H9 (cell line): ENCODE measurements at regions not wholly inside any gene's neighbourhood (a gene's known extent, or its start where the extent isn't known, plus 50 kb on each side); places are given as distances from the start of the nearest gene placed in this dataset.

Experiments used
- DNase-seq: peaks from one replicate; pipeline ENCODE4 v3.0.0-alpha.2; 2017
- H2AFZ ChIP-seq: one replicate; pipeline ENCODE4 v1.6.1; 2013; ENCODE audit warnings: mild to moderate bottlenecking, low read length, control low read depth, moderate library complexity
- H2AK5ac ChIP-seq: 2 replicates; pipeline ENCODE4 v1.6.1; 2013; ENCODE audit warnings: low read length, control low read depth, mixed read lengths; ENCODE audit not compliant: insufficient read length
- H2BK120ac ChIP-seq: one replicate; pipeline ENCODE4 v1.6.1; 2013; ENCODE audit warnings: low read depth, mild to moderate bottlenecking, low read length, control low read depth, inconsistent platforms; ENCODE audit not compliant: poor library complexity, severe bottlenecking
- H2BK12ac ChIP-seq: 2 replicates; pipeline ENCODE4 v1.6.1; 2013; ENCODE audit warnings: low read length, control low read depth, mixed read lengths, low read depth; ENCODE audit not compliant: insufficient read length
- H2BK15ac ChIP-seq: 2 replicates; pipeline ENCODE4 v1.6.1; 2013; ENCODE audit warnings: low read depth, low read length, control low read depth
- H2BK20ac ChIP-seq: one replicate; pipeline ENCODE4 v1.6.1; 2013; ENCODE audit warnings: low read depth, mild to moderate bottlenecking, low read length, control low read depth, inconsistent platforms; ENCODE audit not compliant: poor library complexity, severe bottlenecking
- H2BK5ac ChIP-seq: 2 replicates; pipeline ENCODE4 v1.6.1; 2013; ENCODE audit warnings: low read length, control low read depth, mixed read lengths; ENCODE audit not compliant: insufficient read length
- H3K14ac ChIP-seq: 2 replicates; pipeline ENCODE4 v1.6.1; 2013; ENCODE audit warnings: low read length, control low read depth; ENCODE audit not compliant: insufficient read depth
- H3K18ac ChIP-seq: 2 replicates; pipeline ENCODE4 v1.6.1; 2013; ENCODE audit warnings: low read depth, mild to moderate bottlenecking, mixed read lengths, low read length, control low read depth; ENCODE audit not compliant: insufficient read length
- H3K23ac ChIP-seq: 2 replicates; pipeline ENCODE4 v1.6.1; 2013; ENCODE audit warnings: low read length, control low read depth, mixed read lengths, low read depth; ENCODE audit not compliant: insufficient read length
- H3K23me2 ChIP-seq: 2 replicates; pipeline ENCODE4 v1.6.1; 2013; ENCODE audit warnings: low read depth, mild to moderate bottlenecking, mixed read lengths, low read length, control low read depth; ENCODE audit not compliant: insufficient read length, poor library complexity, severe bottlenecking
- H3K27ac ChIP-seq: 2 replicates; pipeline ENCODE4 v1.5.1; 2013; ENCODE audit warnings: low read length, control low read depth, mixed read lengths, low read depth; ENCODE audit not compliant: insufficient read length
- H3K27me3 ChIP-seq: 2 replicates; pipeline ENCODE4 v1.6.1; 2013; ENCODE audit warnings: low read length, control low read depth, inconsistent platforms; ENCODE audit not compliant: insufficient read depth
- H3K4ac ChIP-seq: 2 replicates; pipeline ENCODE4 v1.6.1; 2013; ENCODE audit warnings: low read depth, mild to moderate bottlenecking, control low read depth, inconsistent platforms, low read length, moderate library complexity
- H3K4me1 ChIP-seq: 2 replicates; pipeline ENCODE4 v1.6.1; 2013; ENCODE audit warnings: low read length, control low read depth, inconsistent platforms; ENCODE audit not compliant: insufficient read depth
- H3K4me2 ChIP-seq: 2 replicates; pipeline ENCODE4 v1.6.1; 2013; ENCODE audit warnings: low read length, control low read depth, mixed read lengths; ENCODE audit not compliant: insufficient read length, insufficient read depth
- H3K56ac ChIP-seq: 2 replicates; pipeline ENCODE4 v1.6.1; 2013; ENCODE audit warnings: low read depth, mild to moderate bottlenecking, mixed read lengths, low read length, control low read depth; ENCODE audit not compliant: insufficient read length
- H3K79me1 ChIP-seq: 2 replicates; pipeline ENCODE4 v1.6.1; 2013; ENCODE audit warnings: low read depth, mild to moderate bottlenecking, moderate library complexity, low read length, control low read depth, inconsistent platforms; ENCODE audit not compliant: insufficient read depth, poor library complexity, severe bottlenecking
- H3K79me2 ChIP-seq: 2 replicates; pipeline ENCODE4 v1.6.1; 2013; ENCODE audit warnings: low read length, control low read depth, inconsistent platforms; ENCODE audit not compliant: insufficient read depth
- H3K9ac ChIP-seq: 2 replicates; pipeline ENCODE4 v1.6.1; 2013; ENCODE audit warnings: low read length, control low read depth, mixed read lengths; ENCODE audit not compliant: insufficient read length; ENCODE audit errors: extremely low read depth
- H3K9me3 ChIP-seq: one replicate; pipeline ENCODE4 v1.6.1; 2013; ENCODE audit warnings: low read depth, low read length, inconsistent platforms; ENCODE audit not compliant: control insufficient read depth
- H3T11ph ChIP-seq: one replicate; pipeline ENCODE4 v1.6.1; 2013; ENCODE audit warnings: mild to moderate bottlenecking, low read length, control low read depth, inconsistent platforms
- H4K20me1 ChIP-seq: one replicate; pipeline ENCODE4 v1.6.1; 2013; ENCODE audit not compliant: control insufficient read depth, insufficient read length, insufficient read depth
- H4K5ac ChIP-seq: 2 replicates; pipeline ENCODE4 v1.6.1; 2013; ENCODE audit warnings: low read depth, mild to moderate bottlenecking, mixed read lengths, low read length, control low read depth; ENCODE audit not compliant: insufficient read length
- H4K8ac ChIP-seq: replicated peaks from 2 replicates; pipeline ENCODE4 v1.6.1; 2013; ENCODE audit warnings: low read length, control low read depth, mixed read lengths, low read depth; ENCODE audit not compliant: insufficient read length
- H4K91ac ChIP-seq: 2 replicates; pipeline ENCODE4 v1.6.1; 2013; ENCODE audit warnings: low read depth, mild to moderate bottlenecking, moderate library complexity, mixed read lengths, low read length, control low read depth; ENCODE audit not compliant: insufficient read length
- H3K27ac Mint-ChIP-seq, 3 experiments: 2 replicates in 2 of 3; 3 replicates in 1 of 3; pipeline ENCODE4 v1.8.0; 2020 to 2021; ENCODE audit warnings: mixed read lengths in 3 of 3, mild to moderate bottlenecking in 1 of 3, moderate library complexity in 1 of 3
- H3K27me3 Mint-ChIP-seq: 2 replicates; pipeline ENCODE4 v1.8.0; 2021; ENCODE audit warnings: low read depth, mild to moderate bottlenecking, moderate library complexity, mixed read lengths
- H3K36me3 Mint-ChIP-seq, 3 experiments: 2 replicates in 2 of 3; 3 replicates in 1 of 3; pipeline ENCODE4 v1.8.0; 2020 to 2021; ENCODE audit warnings: low read depth in 3 of 3, mixed read lengths in 3 of 3; ENCODE audit not compliant: insufficient read depth in 1 of 3
- H3K4me1 Mint-ChIP-seq, 2 experiments: 2 replicates each; pipeline ENCODE4 v1.8.0; 2020; ENCODE audit warnings: mixed read lengths in 2 of 2
- H3K4me3 Mint-ChIP-seq, 2 experiments: 2 replicates in 1 of 2; 3 replicates in 1 of 2; pipeline ENCODE4 v1.8.0; 2020 to 2021; ENCODE audit warnings: mild to moderate bottlenecking in 2 of 2, mixed read lengths in 2 of 2, moderate library complexity in 1 of 2
- H3K9me3 Mint-ChIP-seq, 2 experiments: 2 replicates in 1 of 2; 3 replicates in 1 of 2; pipeline ENCODE4 v1.8.0; 2020; ENCODE audit warnings: mild to moderate bottlenecking in 2 of 2, mixed read lengths in 2 of 2, moderate library complexity in 1 of 2
- CTCF ChIP-seq: fragments of 200-600 bp; sonication (generic); conservative IDR thresholded peaks from 3 replicates; pipeline ENCODE4 v1.8.0; 2021; ENCODE audit warnings: antibody characterized with exemption, mild to moderate bottlenecking
- whole genome bisulfite sequencing: extraction: QIAGEN DNeasy Blood & Tissue Kit; methylation state at CpG from one replicate; pipeline ENCODE4 v1.1.7; 2013; ENCODE audit warnings: missing lambda C conversion rate, low lambda C conversion rate, mixed read lengths; ENCODE audit not compliant: insufficient read length; ENCODE audit errors: extremely low coverage; 5-methylcytosine and 5-hydroxymethylcytosine counted together

GRCh38 chr1:94729267-94729666 is 90.9 kb upstream of the SLC44A3 start:
- WGBS, result no CpG with 5 or more reads among the region's 1 CpG
- TF ChIP-seq CTCF, result no peak
- no peak overlapping the region for H3K4ac ChIP-seq
- Mint-ChIP-seq H3K4me3 (no peak overlapping the region), H3K27ac (no peak overlapping the region), H3K9me3 (no peaks in the 10 kb centered on the region), H3K36me3 (peaks cover 0 to 4% (median 0%) of the 10 kb centered on the region in 3 experiments; a peak in 2 of 7 replicates), H3K4me1 (peaks cover 16 to 17% of the 10 kb centered on the region in 2 experiments), H3K27me3 (no peaks in the 10 kb centered on the region; the same call in 1 of the 2 replicates)
- H3K27me3 ChIP-seq, result no peaks in the 10 kb centered on the region
- no peak overlapping the region for H3T11ph ChIP-seq
- no peaks in the 10 kb centered on the region for H3K23me2 ChIP-seq
- H3K23ac ChIP-seq, result no peak overlapping the region
- H3K9ac ChIP-seq, result no peak overlapping the region
- no peak overlapping the region for H2AK5ac ChIP-seq
- H3K4me2 ChIP-seq, result no peak overlapping the region
- DNase-seq, result no peak
- H2BK20ac ChIP-seq, result no peak overlapping the region
- H4K91ac ChIP-seq, result no peak overlapping the region
- H4K5ac ChIP-seq, result no peak overlapping the region
- H3K9me3 ChIP-seq, result no peaks in the 10 kb centered on the region
- no peak overlapping the region for H2BK5ac ChIP-seq
- no peak overlapping the region for H3K14ac ChIP-seq
- H2BK15ac ChIP-seq, result no peak overlapping the region
- H4K20me1 ChIP-seq, result no peaks in the 10 kb centered on the region
- no peak overlapping the region for H3K27ac ChIP-seq
- no peak overlapping the region for H3K56ac ChIP-seq
- H3K4me1 ChIP-seq, result no peaks in the 10 kb centered on the region; the same call in 1 of the 2 replicates
- no peaks in the 10 kb centered on the region for H3K79me1 ChIP-seq
- H4K8ac ChIP-seq, result no peak overlapping the region
- no peak overlapping the region for H2AFZ ChIP-seq
- H2BK12ac ChIP-seq, result no peak overlapping the region
- no peak overlapping the region for H2BK120ac ChIP-seq
- H3K18ac ChIP-seq, result no peak overlapping the region
- no peaks in the 10 kb centered on the region for H3K79me2 ChIP-seq
